SK-N-SH (cell line): ENCODE measurements at regions not wholly inside any gene's neighbourhood (a gene's known extent, or its start where the extent isn't known, plus 50 kb on each side); places are given as distances from the start of the nearest gene placed in this dataset.

Source experiments
- CTCF ChIA-PET: fragments of 300-600, 350-600 bp; formaldehyde crosslinking; extraction: SDS; loops from one replicate; lab custom pipeline; 2021; lab: Yijun Ruan, JAX
- POLR2A ChIA-PET: fragments of 350-600 bp; sonication (Branson Sonifier 250); formaldehyde crosslinking; extraction: SDS; loops from one replicate; lab custom pipeline; 2020; ENCODE audit warnings: antibody characterized with exemption, inconsistent platforms; lab: Yijun Ruan, JAX
- DNase-seq: peaks from one replicate; pipeline ENCODE4 v3.0.0; 2012
- H2AFZ ChIP-seq: fragments of 200-600 bp; sonication (generic); 2 replicates; pipeline ENCODE4 v1.8.1; 2016; ENCODE audit warnings: antibody characterized with exemption, mild to moderate bottlenecking, low read depth
- H3F3A ChIP-seq: fragments of 200-600 bp; sonication (generic); replicated peaks from 2 replicates; pipeline ENCODE3; 2016; ENCODE audit warnings: antibody characterized with exemption, mild to moderate bottlenecking; ENCODE audit not compliant: insufficient read depth
- H3K27ac ChIP-seq, 2 experiments: fragments of 200-500 bp in 1 of 2; fragments of 200-600 bp in 1 of 2; sonication (Bioruptor generic) in 1 of 2; sonication (generic), shearing (Covaris generic) in 1 of 2; 2 replicates each; pipeline versions ENCODE4 v1.5.1 to v1.6.1; 2014 to 2016; ENCODE audit warnings: low read depth in 2 of 2, inconsistent platforms in 1 of 2, low read length in 1 of 2, mild to moderate bottlenecking in 1 of 2, mixed read lengths in 1 of 2
- H3K27me3 ChIP-seq: fragments of 200-600 bp; sonication (generic), shearing (Covaris generic); 2 replicates; pipeline ENCODE4 v1.6.1; 2016; ENCODE audit warnings: mixed run types; ENCODE audit not compliant: insufficient read depth
- H3K36me3 ChIP-seq, 2 experiments: fragments of 200-500 bp in 1 of 2; fragments of 200-600 bp in 1 of 2; sonication (Bioruptor generic) in 1 of 2; sonication (generic) in 1 of 2; replicated peaks in 1 of 2; 2 replicates each; pipeline versions ENCODE3 to v1.5.1; 2014 to 2016; ENCODE audit warnings: low read length in 1 of 2, mild to moderate bottlenecking in 1 of 2; ENCODE audit not compliant: insufficient read depth in 2 of 2, control insufficient read depth in 1 of 2
- H3K4me1 ChIP-seq, 2 experiments: fragments of 200-500 bp in 1 of 2; fragments of 200-600 bp in 1 of 2; sonication (Bioruptor generic) in 1 of 2; sonication (generic), shearing (Covaris generic) in 1 of 2; 2 replicates each; pipeline versions ENCODE4 v1.5.1 to v1.6.1; 2014 to 2016; ENCODE audit warnings: low read depth in 1 of 2, low read length in 1 of 2, mixed run types in 1 of 2; ENCODE audit not compliant: insufficient read depth in 2 of 2, control insufficient read depth in 1 of 2
- H3K4me2 ChIP-seq: fragments of 200-600 bp; sonication (generic), shearing (Covaris generic); 2 replicates; pipeline ENCODE4 v1.6.1; 2017; ENCODE audit warnings: mixed run types
- H3K4me3 ChIP-seq, 2 experiments: fragments of 200-500 bp in 1 of 2; fragments of 200-600 bp in 1 of 2; sonication (Bioruptor generic) in 1 of 2; sonication (generic), shearing (Covaris generic) in 1 of 2; 2 replicates each; pipeline versions ENCODE4 v1.5.1 to v1.8.1; 2014 to 2016; ENCODE audit warnings: low read depth in 2 of 2, inconsistent platforms in 1 of 2, low read length in 1 of 2, mild to moderate bottlenecking in 1 of 2, mixed read lengths in 1 of 2, moderate library complexity in 1 of 2
- H3K79me2 ChIP-seq: fragments of 200-600 bp; sonication (generic); 2 replicates; pipeline ENCODE4 v1.8.1; 2017; ENCODE audit warnings: mild to moderate bottlenecking; ENCODE audit not compliant: insufficient read depth
- H3K9ac ChIP-seq: fragments of 200-600 bp; sonication (generic); 2 replicates; pipeline ENCODE4 v1.6.1; 2017; ENCODE audit warnings: mixed run types
- H3K9me2 ChIP-seq: fragments of 200-600 bp; sonication (generic); 2 replicates; pipeline ENCODE4 v1.6.1; 2017; ENCODE audit warnings: mixed run types
- H3K9me3 ChIP-seq: fragments of 200-600 bp; sonication (generic); 2 replicates; pipeline ENCODE4 v1.6.1; 2017; ENCODE audit warnings: mixed run types, mild to moderate bottlenecking, moderate library complexity
- H4K20me1 ChIP-seq: fragments of 200-600 bp; sonication (generic); 2 replicates; pipeline ENCODE4 v1.6.1; 2017; ENCODE audit warnings: mild to moderate bottlenecking, mixed run types; ENCODE audit not compliant: insufficient read depth
- CHD2 ChIP-seq: fragments of 150-350 bp; IDR thresholded peaks from 2 replicates; pipeline ENCODE4 v1.6.1; 2018; ENCODE audit warnings: low read length; ENCODE audit not compliant: partially characterized antibody
- CTCF ChIP-seq: fragments of 200-600 bp; sonication (generic); IDR thresholded peaks from 2 replicates; pipeline ENCODE4 v1.6.1; 2017; ENCODE audit warnings: antibody characterized with exemption, mild to moderate bottlenecking, moderate library complexity
- ELF1 ChIP-seq: IDR thresholded peaks from 2 replicates; pipeline ENCODE4 v1.4.0; 2012
- EP300 ChIP-seq, 2 experiments: IDR thresholded peaks; 2 replicates each; pipeline versions ENCODE4 v1.4.0 to v1.6.1; 2012; ENCODE audit warnings: borderline replicate concordance in 1 of 2, low read depth in 1 of 2, low read length in 1 of 2
- GABPA ChIP-seq: IDR thresholded peaks from 2 replicates; pipeline ENCODE4 v1.4.0; 2012; ENCODE audit warnings: low read depth, mild to moderate bottlenecking
- JUND ChIP-seq: IDR thresholded peaks from 2 replicates; pipeline ENCODE4 v1.4.0; 2012
- MAX ChIP-seq: IDR thresholded peaks from 2 replicates; pipeline ENCODE4 v1.4.0; 2012; ENCODE audit warnings: low read depth
- MEF2A ChIP-seq: IDR thresholded peaks from 2 replicates; pipeline ENCODE4 v1.4.0; 2012; ENCODE audit warnings: low read depth, borderline replicate concordance
- NRF1 ChIP-seq: IDR thresholded peaks from 2 replicates; pipeline ENCODE4 v1.6.1; 2012; ENCODE audit warnings: low read depth, mild to moderate bottlenecking, low read length
- RAD21 ChIP-seq: IDR thresholded peaks from 2 replicates; pipeline ENCODE4 v1.6.1; 2012; ENCODE audit warnings: mild to moderate bottlenecking, low read length
- RCOR1 ChIP-seq: fragments of 150-350 bp; IDR thresholded peaks from 2 replicates; pipeline ENCODE4 v1.6.1; 2017; ENCODE audit warnings: antibody characterized with exemption, low read length
- RXRA ChIP-seq: IDR thresholded peaks from 2 replicates; pipeline ENCODE4 v1.4.0; 2012; ENCODE audit warnings: low read depth, mild to moderate bottlenecking, borderline replicate concordance
- SIN3A ChIP-seq: IDR thresholded peaks from 2 replicates; pipeline ENCODE4 v1.6.1; 2012; ENCODE audit warnings: low read depth, mild to moderate bottlenecking, low read length, moderate library complexity, borderline replicate concordance
- TCF12 ChIP-seq: IDR thresholded peaks from 2 replicates; pipeline ENCODE4 v1.4.0; 2012
- TEAD4 ChIP-seq: IDR thresholded peaks from 2 replicates; pipeline ENCODE4 v1.4.0; 2012; ENCODE audit warnings: mild to moderate bottlenecking, borderline replicate concordance; ENCODE audit not compliant: insufficient read depth
- USF2 ChIP-seq: fragments of 150-350 bp; IDR thresholded peaks from 2 replicates; pipeline ENCODE4 v1.6.1; 2017; ENCODE audit warnings: antibody characterized with exemption, low read length, low read depth, borderline replicate concordance
- YY1 ChIP-seq: IDR thresholded peaks from 2 replicates; pipeline ENCODE4 v1.4.0; 2012; ENCODE audit warnings: low read depth, mild to moderate bottlenecking
- WGBS: methylation state at CpG from one replicate; pipeline ENCODE4 v1.1.6; 2017; ENCODE audit warnings: low lambda C conversion rate; 5-methylcytosine and 5-hydroxymethylcytosine counted together

GRCh38 chr5:13250464-13251291 lies 693.8 kb downstream of the DNAH5 start:
- Histone ChIP-seq H3K9me2 (no peaks in the 10 kb centered on the region), H3K9ac (no peak overlapping the region), H3K79me2 (no peaks in the 10 kb centered on the region), H3K4me1 (no peaks in the 10 kb centered on the region), H3K27me3 (no peaks in the 10 kb centered on the region), H3K36me3 (no peaks in the 10 kb centered on the region), H3K27ac (no peak overlapping the region), H2AFZ (no peak overlapping the region), H3K9me3 (no peaks in the 10 kb centered on the region), H3F3A (no peaks in the 10 kb centered on the region), H4K20me1 (no peaks in the 10 kb centered on the region), H3K4me3 (no peak overlapping the region; a peak in 1 of 4 replicates), H3K4me2 (no peak overlapping the region)
- CTCF ChIA-PET, result interaction anchor here (0.6 to 3.1 kb wide), 14 partner anchors 11 to 109 kb away, joined by 3 to 23 read pairs (median 3); no protein-coding TSS in a partner anchor
- POLR2A ChIA-PET, result no interaction called here
- no peak for TF ChIP-seq CHD2
- no peak for TF ChIP-seq TCF12
- peak; percentile 68 for TF ChIP-seq CTCF
- no peak for TF ChIP-seq SIN3A
- peak; percentile 20 for DNase-seq
- WGBS, result 18% methylated on average over 4 of the region's 4 CpGs

- WGBS, result 35% methylated on average over 1 of the region's 1 CpG
- H3K9me2 ChIP-seq, result no peaks in the 10 kb centered on the region
- TF ChIP-seq YY1 (no peak), MAX (no peak), RAD21 (no peak), NRF1 (no peak), ELF1 (no peak), CHD2 (no peak), USF2 (no peak), TCF12 (no peak), MEF2A (no peak), RCOR1 (no peak), GABPA (no peak), EP300 (IDR thresholded peaks at IDR 0.05; ENCODE audit: borderline replicate concordance in 1 of 2, low read depth in 1 of 2, low read length in 1 of 2) (no peak), TEAD4 (no peak), JUND (no peak), RXRA (no peak)
- TF ChIP-seq, all 33 proteins: peak for 0
- H3K9ac ChIP-seq, result no peak overlapping the region
- no peaks in the 10 kb centered on the region for H3K4me1 ChIP-seq
- DNase-seq, result no peak
- no peaks in the 10 kb centered on the region for H3K79me2 ChIP-seq
- CTCF ChIA-PET, result interaction anchor here (1.9 to 3.1 kb wide), 2 partner anchors 10 to 29 kb away, joined by 5 to 23 read pairs; no protein-coding TSS in a partner anchor
- no peak overlapping the region for H3K4me3 ChIP-seq
- no peaks in the 10 kb centered on the region for H4K20me1 ChIP-seq
- no peak overlapping the region for H3K4me2 ChIP-seq
- no peak overlapping the region for H2AFZ ChIP-seq
- no peak overlapping the region for H3K27ac ChIP-seq
- H3K9me3 ChIP-seq, result no peaks in the 10 kb centered on the region
- H3K27me3 ChIP-seq, result no peaks in the 10 kb centered on the region
- POLR2A ChIA-PET, result no interaction called here
- H3F3A ChIP-seq, result no peaks in the 10 kb centered on the region
- no peaks in the 10 kb centered on the region for H3K36me3 ChIP-seq
These were observed 694.6 kb downstream of the DNAH5 start for GRCh38 chr5:13249854-13250253.
